ENCODE measurements at regions not wholly inside any gene's neighbourhood (a gene's known extent, or its start where the extent isn't known, plus 50 kb on each side); places are given as distances from the start of the nearest gene placed in this dataset.

DNA sequence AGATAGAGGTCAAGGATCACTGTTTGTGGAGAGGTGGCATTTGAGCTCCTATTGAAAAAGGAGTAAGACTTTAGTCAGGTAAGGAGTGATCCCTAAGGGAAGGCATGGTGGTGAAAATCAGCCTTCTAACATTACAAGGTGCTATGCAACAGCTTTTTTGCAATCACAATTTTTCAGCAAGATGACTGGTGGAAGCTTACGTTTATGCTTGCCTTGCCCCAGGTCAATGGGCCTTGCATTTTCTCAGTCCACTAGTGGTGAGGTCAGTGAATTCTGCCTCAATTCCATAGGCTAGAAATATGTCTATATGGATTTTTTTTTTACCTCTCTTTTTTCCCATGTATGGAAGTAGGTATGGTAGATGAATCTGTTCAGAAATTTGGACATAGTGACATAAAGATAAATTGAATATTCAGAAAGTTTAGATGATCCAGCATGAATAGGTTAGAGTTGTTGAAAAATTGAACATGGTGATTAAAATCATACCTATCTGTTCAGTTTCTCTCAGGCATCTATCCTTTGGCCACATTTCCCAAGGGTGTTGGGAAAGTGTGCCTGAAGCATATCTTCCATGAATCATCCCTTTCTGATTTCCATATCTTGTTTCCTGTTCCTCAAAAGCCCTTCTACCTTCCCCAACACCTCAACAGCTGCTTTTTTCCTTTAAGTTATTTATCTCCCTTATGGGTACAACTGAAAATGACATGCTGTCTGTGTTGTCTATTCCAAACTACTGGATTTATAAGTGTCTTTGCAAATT is 71.9 kb upstream of the PTPRZ1 start:
- Histone ChIP-seq H3K79me2 (ENCODE audit: insufficient read depth, low read length) (no peaks in the 10 kb centered on the region), H3K9me2 (replicated peaks; ENCODE audit: low read depth, low read length) (no peaks in the 10 kb centered on the region), H4K20me1 (ENCODE audit: insufficient read depth, low read length, poor library complexity, severe bottlenecking) (no peaks in the 10 kb centered on the region), H3K4me3 (ENCODE audit: low read length, poor library complexity, severe bottlenecking) (no peak overlapping the region), H3K9me3 (ENCODE audit: insufficient read depth, low read depth, low read length) (no peaks in the 10 kb centered on the region), H3K4me2 (ENCODE audit: low read depth, low read length, poor library complexity, severe bottlenecking) (no peak overlapping the region), H3K9ac (ENCODE audit: low read depth, low read length, poor library complexity, severe bottlenecking) (no peak overlapping the region), H3K36me3 (ENCODE audit: insufficient read depth, low read length) (no peaks in the 10 kb centered on the region), H3K4me1 (ENCODE audit: insufficient read depth, low read length, poor library complexity, severe bottlenecking) (no peaks in the 10 kb centered on the region), H3F3A (ENCODE audit: low read depth) (no peaks in the 10 kb centered on the region), H2AFZ (ENCODE audit: low read length) (no peak overlapping the region), H3K27me3 (ENCODE audit: insufficient read depth, low read length, poor library complexity, severe bottlenecking) (no peaks in the 10 kb centered on the region)
- TF ChIP-seq, protein P1, sequence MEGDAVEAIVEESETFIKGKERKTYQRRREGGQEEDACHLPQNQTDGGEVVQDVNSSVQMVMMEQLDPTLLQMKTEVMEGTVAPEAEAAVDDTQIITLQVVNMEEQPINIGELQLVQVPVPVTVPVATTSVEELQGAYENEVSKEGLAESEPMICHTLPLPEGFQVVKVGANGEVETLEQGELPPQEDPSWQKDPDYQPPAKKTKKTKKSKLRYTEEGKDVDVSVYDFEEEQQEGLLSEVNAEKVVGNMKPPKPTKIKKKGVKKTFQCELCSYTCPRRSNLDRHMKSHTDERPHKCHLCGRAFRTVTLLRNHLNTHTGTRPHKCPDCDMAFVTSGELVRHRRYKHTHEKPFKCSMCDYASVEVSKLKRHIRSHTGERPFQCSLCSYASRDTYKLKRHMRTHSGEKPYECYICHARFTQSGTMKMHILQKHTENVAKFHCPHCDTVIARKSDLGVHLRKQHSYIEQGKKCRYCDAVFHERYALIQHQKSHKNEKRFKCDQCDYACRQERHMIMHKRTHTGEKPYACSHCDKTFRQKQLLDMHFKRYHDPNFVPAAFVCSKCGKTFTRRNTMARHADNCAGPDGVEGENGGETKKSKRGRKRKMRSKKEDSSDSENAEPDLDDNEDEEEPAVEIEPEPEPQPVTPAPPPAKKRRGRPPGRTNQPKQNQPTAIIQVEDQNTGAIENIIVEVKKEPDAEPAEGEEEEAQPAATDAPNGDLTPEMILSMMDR (conservative IDR thresholded peaks at IDR 0.05; ENCODE audit: low read length), result no peak
- TF ChIP-seq EZH2phosphoT487 (IDR thresholded peaks at IDR 0.05; ENCODE audit: borderline replicate concordance), result no peak

DNA sequence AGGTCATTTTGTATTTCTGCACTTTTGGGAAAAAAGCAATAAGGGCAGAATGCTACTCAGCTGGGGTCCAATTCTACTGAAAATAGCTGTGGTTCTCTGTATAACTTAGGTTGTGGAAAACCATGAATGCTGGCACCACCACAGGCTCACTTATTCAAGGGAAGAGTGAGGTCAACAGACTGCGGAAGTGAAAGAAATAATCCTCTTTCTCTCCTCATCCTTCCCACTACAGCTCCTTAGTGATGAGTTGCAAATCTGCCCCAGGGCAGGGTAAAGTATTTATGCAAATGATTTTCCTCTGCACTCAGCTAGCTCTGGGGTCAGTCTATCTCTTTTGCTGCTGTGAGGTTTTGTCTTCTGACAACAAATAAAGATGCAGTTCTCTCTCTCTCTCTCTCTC is 74.1 kb upstream of the PTPRZ1 start:
- Histone ChIP-seq H3K4me2 (ENCODE audit: low read depth, low read length, poor library complexity, severe bottlenecking) (no peak overlapping the region), H3K36me3 (ENCODE audit: insufficient read depth, low read length) (no peaks in the 10 kb centered on the region), H3K4me3 (ENCODE audit: low read length, poor library complexity, severe bottlenecking) (no peak overlapping the region), H3K79me2 (ENCODE audit: insufficient read depth, low read length) (no peaks in the 10 kb centered on the region), H3K9ac (ENCODE audit: low read depth, low read length, poor library complexity, severe bottlenecking) (no peak overlapping the region), H2AFZ (ENCODE audit: low read length) (no peak overlapping the region), H3K9me2 (replicated peaks; ENCODE audit: low read depth, low read length) (no peaks in the 10 kb centered on the region), H3F3A (ENCODE audit: low read depth) (no peaks in the 10 kb centered on the region), H4K20me1 (ENCODE audit: insufficient read depth, low read length, poor library complexity, severe bottlenecking) (no peaks in the 10 kb centered on the region), H3K27me3 (ENCODE audit: insufficient read depth, low read length, poor library complexity, severe bottlenecking) (no peaks in the 10 kb centered on the region), H3K4me1 (ENCODE audit: insufficient read depth, low read length, poor library complexity, severe bottlenecking) (no peaks in the 10 kb centered on the region), H3K9me3 (ENCODE audit: insufficient read depth, low read depth, low read length) (no peaks in the 10 kb centered on the region)
- TF ChIP-seq, protein P1 (conservative IDR thresholded peaks at IDR 0.05; ENCODE audit: low read length), result no peak
- TF ChIP-seq EZH2phosphoT487 (IDR thresholded peaks at IDR 0.05; ENCODE audit: borderline replicate concordance), result no peak

DNA sequence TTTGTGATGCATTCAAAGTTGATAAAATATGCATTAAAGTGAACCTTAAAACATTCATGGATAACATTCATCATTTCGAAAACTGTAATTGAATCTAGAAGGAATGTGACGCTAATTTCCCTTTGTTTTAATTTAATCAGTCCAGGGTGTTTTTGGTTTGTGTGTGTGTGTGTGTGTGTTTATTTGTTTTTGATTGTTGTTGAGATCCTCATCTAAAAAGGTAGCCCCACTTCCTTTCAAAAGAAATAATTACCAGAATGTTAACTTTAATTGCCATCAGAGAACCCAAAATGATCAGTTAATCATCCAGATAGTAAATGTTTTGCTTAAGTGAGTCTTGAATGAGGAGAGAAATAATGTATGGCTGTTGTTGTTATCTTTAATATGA is 74.5 kb upstream of the PTPRZ1 start:
- TF ChIP-seq EZH2phosphoT487 (IDR thresholded peaks at IDR 0.05; ENCODE audit: borderline replicate concordance), result no peak
- TF ChIP-seq, protein P1 (conservative IDR thresholded peaks at IDR 0.05; ENCODE audit: low read length), result no peak
- no peaks in the 10 kb centered on the region for H3K27me3 ChIP-seq (ENCODE audit: insufficient read depth, low read length, poor library complexity, severe bottlenecking)
- H4K20me1 ChIP-seq (ENCODE audit: insufficient read depth, low read length, poor library complexity, severe bottlenecking), result no peaks in the 10 kb centered on the region
- H2AFZ ChIP-seq (ENCODE audit: low read length), result no peak overlapping the region
- no peaks in the 10 kb centered on the region for H3K9me2 ChIP-seq (replicated peaks; ENCODE audit: low read depth, low read length)
- no peak overlapping the region for H3K9ac ChIP-seq (ENCODE audit: low read depth, low read length, poor library complexity, severe bottlenecking)
- H3K4me2 ChIP-seq (ENCODE audit: low read depth, low read length, poor library complexity, severe bottlenecking), result no peak overlapping the region
- H3K4me3 ChIP-seq (ENCODE audit: low read length, poor library complexity, severe bottlenecking), result no peak overlapping the region
- H3F3A ChIP-seq (ENCODE audit: low read depth), result no peaks in the 10 kb centered on the region
- H3K36me3 ChIP-seq (ENCODE audit: insufficient read depth, low read length), result no peaks in the 10 kb centered on the region
- H3K79me2 ChIP-seq (ENCODE audit: insufficient read depth, low read length), result no peaks in the 10 kb centered on the region
- no peaks in the 10 kb centered on the region for H3K9me3 ChIP-seq (ENCODE audit: insufficient read depth, low read depth, low read length)
- no peaks in the 10 kb centered on the region for H3K4me1 ChIP-seq (ENCODE audit: insufficient read depth, low read length, poor library complexity, severe bottlenecking)

Data from Loucy (cell line).